ENCODE measurements at regions not wholly inside any gene's neighbourhood (a gene's known extent, or its start where the extent isn't known, plus 50 kb on each side); places are given as distances from the start of the nearest gene placed in this dataset.
"Not testable (repeated sequence)": the region's sequence is repeated elsewhere in the genome, so short reads cannot be mapped to it uniquely, and the experiment has no call there.

GRCh38 chr16:29300030-29300491 is 106.5 kb downstream of the NPIPB11 start:
- H3K4me3 ChIP-seq (ENCODE audit: low read length), result not testable (repeated sequence)
- peak; percentile 85 for DNase-seq (ENCODE audit: low read depth)

DNA sequence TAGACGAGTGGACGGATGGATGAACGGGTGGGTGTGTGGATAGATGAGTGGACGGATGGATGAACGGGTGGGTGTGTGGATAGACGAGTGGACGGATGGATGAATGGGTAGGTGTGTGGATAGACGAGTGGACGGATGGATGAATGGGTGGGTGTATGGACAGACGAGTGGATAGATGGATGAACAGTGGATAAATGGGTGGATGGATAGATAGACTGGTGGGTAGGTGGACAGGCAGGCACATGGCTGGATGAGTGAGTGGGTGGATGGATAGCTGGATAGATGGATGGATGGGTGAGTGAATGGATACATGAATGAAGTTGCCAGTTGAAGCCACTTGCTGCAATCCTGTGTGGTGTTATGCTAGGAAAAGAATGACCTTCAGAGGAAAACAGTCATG is 107.5 kb downstream of the NPIPB11 start:
- H3K4me3 ChIP-seq (ENCODE audit: low read length); DNase-seq (ENCODE audit: low read depth): not testable (repeated sequence)

GRCh38 chr16:29298307-29298706 is 108.2 kb downstream of the NPIPB11 start:
- H3K4me3 ChIP-seq (ENCODE audit: low read length); DNase-seq (ENCODE audit: low read depth): not testable (repeated sequence)

- not testable (repeated sequence) for H3K4me3 ChIP-seq (ENCODE audit: low read length); DNase-seq (ENCODE audit: low read depth)
Measured at GRCh38 chr16:29297809-29298177, 108.7 kb downstream of the NPIPB11 start.

- not testable (repeated sequence) for H3K4me3 ChIP-seq (ENCODE audit: low read length); DNase-seq (ENCODE audit: low read depth)
Measured at GRCh38 chr16:29297144-29297808, 109.2 kb downstream of the NPIPB11 start.

DNA sequence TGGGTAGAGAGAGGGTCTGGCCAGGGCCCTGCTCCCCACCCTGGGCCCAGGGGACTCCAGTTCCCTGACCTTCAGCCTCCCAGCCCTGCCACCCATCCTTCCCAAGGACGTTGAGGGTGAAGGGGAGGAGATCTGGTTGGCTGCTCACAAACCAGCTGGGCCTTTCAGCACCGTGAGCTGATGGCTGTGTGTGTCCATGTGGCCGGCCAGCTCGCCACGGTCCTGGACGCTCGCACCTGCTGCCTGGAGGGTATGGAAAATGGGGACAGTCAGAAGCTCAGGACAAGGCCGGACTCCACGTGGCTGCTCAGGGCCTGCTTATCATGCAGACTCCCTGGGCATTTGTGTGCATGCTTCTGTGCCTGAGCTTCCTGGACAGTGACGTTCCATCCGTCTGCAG is 110.3 kb downstream of the NPIPB11 start:
- not testable (repeated sequence) for H3K4me3 ChIP-seq (ENCODE audit: low read length); DNase-seq (ENCODE audit: low read depth)

GRCh38 chr16:29294951-29295795 is 111.3 kb downstream of the NPIPB11 start:
- not testable (repeated sequence) for H3K4me3 ChIP-seq (ENCODE audit: low read length); DNase-seq (ENCODE audit: low read depth)

DNA sequence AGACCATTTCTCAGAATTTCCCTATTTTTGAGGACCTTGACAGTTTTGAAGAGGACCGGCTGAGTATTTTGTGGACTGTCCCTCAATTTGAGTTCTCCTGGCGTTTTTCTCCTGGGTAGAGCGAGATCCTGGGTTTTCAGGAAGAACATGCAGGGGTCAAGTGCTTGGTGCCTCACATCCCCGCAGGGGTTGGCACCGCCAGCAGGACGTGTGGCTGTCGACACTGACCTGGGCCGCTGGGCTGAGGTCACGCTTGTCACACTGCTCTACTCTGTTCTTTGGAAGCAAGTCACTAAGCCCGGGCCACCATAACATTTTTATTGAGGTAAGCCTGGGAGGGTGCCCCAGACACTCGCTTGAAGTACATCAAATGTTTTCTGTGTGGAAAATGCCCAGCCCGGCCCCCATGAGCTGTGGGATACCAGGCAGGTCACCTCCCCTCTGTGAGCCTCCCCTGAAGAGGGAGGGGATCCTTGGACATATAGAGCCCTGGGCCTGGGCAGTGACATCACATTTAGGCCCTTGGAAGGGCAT is 112.0 kb downstream of the NPIPB11 start:
- not testable (repeated sequence) for DNase-seq (ENCODE audit: low read depth); H3K4me3 ChIP-seq (ENCODE audit: low read length)

DNA sequence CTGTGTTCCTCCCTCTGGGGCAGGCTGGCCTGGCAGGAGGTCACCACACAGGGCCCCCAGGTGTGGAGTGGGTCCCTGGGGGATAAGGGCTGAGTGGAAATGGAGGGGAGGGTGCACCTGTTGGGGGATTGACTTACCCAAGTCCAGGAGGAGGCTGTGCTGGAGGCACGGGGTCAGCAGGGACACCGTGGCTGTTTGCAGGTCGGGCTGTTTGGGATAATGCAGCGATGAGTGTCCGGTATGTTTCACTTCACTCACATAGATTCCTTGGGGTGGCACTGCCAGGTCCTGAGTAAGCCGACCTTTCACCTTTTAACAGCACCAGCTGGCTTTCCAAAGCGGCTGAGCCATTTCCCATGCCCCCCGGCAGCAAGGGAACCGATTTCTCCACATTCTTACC is 113.0 kb downstream of the NPIPB11 start:
- H3K4me3 ChIP-seq (ENCODE audit: low read length); DNase-seq (ENCODE audit: low read depth): not testable (repeated sequence)

DNA sequence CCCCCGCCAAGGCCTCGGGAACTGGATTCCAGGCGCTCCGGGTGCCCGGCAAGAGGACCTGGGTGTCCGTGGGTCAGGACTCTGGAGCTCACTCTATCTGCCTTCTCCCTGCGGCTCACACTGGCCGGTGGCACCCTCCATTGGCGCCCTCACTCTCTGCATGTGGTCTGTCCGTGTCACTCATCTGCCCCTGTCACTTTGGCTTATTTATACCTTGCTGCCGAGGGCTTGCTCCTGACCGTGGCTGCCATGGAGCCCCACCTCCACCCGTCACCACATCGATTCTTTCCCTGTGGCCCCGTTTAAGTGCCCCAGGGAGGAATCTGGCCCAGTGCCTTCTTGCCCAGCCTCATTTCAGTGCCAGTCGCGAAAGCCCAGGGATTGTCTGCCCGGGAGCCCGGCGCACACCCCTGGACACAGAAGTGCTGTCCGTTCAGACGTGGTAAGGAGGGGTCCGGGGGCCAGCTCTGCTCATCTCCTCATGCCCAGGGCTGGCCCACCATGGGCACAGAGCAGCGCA is 113.5 kb downstream of the NPIPB11 start:
- H3K4me3 ChIP-seq (ENCODE audit: low read length), result not testable (repeated sequence)

GRCh38 chr16:29291329-29292271 is 114.9 kb downstream of the NPIPB11 start:
- not testable (repeated sequence) for DNase-seq (ENCODE audit: low read depth)

More for the DNA sequence above, 113.5 kb downstream of the NPIPB11 start:
- not testable (repeated sequence) for DNase-seq (ENCODE audit: low read depth)

DNA sequence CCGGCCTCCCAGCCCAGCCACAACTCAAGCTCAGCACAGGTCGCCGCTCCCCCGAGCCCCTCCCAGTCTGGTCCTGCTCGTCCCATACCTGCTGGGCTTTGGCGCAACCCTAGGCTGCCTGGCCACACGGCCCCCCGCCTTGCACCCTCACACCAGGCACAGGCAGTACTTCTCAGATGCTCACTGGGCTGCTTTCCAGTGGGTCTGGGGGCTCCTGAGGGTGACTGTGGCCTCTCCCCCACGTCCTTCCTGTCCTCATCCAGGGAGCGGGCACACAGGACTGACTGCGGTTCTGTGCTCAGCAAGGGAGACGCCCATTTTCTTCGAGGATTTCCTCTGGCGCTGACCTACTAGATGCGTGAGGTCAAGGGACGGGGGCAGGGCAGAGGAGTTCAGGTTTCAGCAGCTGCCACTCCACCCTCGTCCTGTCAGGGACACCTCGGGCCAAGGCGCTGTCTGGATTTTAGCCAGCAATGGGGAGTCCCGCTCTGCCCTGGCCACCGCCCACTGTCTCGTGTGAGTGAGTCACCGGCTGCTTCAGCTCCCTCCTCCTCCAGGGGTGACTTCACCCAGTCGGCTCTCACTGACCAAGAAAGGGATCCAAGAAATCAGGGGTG is 115.8 kb downstream of the NPIPB11 start:
- peak; percentile 85 for DNase-seq (ENCODE audit: low read depth)
- no peak for TF ChIP-seq CTCF (conservative IDR thresholded peaks at IDR 0.05; ENCODE audit: low read length)
- H3K4me3 ChIP-seq (ENCODE audit: low read length), result peak overlapping the region; percentile 43

More at GRCh38 chr16:29291329-29292271, 114.9 kb downstream of the NPIPB11 start:
- H3K4me3 ChIP-seq (ENCODE audit: low read length), result not testable (repeated sequence)

DNA sequence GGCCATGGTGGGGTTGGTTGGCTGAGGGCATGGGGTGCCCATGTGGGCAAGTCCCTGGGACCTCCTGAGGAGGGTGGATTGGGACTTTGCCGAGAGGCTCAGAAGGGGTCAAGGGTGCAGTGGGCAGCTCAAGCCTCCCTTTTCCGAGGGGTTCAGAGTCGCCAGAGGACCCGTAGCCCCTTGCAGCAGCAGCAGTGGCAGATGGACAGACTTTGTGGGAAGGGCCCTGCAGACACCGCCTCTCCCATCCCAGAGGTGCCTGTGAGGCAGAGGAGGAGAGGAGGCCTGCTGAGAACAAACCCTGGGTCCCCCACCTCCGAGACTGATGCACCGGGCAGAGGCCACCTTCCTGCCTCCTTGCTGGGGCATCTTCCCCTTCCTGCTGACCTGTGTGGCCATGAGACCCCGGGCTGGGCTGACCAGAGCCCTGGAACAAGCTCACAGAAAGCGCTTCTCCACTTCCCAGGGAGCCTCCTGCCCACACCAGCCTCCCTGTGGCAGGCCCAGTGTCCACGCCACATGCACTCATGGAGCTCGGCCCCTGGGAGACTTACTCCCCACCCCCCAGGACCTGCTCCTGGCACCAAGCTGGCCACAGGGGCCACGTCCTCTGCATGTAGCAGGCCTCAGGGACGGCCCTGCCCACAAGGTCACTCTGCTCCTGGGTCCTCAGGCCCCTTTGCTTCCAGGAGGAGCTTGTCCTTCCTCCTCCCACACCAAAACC is 116.8 kb downstream of the NPIPB11 start:
- not testable (repeated sequence) for DNase-seq (ENCODE audit: low read depth); H3K4me3 ChIP-seq (ENCODE audit: low read length)

GRCh38 chr16:29288711-29289474 is 117.6 kb downstream of the NPIPB11 start:
- not testable (repeated sequence) for H3K4me3 ChIP-seq (ENCODE audit: low read length)
- peak; percentile 41 for DNase-seq (ENCODE audit: low read depth)

DNA sequence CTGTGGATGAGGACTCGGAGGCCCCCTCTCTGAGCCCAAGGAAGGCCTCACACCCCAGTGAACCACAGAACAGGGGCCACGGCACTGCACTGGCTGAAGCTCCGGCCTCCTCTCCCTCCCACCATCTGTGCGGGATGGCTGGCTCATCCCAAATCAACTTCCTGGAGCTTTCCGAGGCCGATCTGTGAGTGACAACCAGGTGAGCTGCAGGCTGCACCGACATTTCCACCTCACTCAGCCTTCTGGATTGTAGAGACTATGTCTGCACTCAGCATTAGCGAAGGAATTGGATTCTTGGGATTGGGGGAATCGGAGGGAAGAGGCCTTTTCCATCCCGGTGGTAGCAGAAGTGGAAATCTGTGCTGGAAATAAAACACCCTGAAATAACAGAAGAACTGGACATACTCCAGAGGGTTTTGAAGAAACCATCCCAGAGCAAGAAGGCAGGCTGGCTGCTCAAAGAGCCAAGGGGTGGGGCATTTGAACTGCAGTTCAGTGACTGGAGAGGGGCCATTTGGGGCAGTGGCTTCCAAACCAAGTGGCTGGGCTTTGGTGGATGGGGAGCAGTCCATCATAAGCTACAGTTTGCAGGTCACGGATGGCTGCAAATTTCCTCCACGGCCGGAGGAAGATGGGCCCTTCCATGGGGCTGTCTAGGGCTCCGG is 118.5 kb downstream of the NPIPB11 start:
- DNase-seq (ENCODE audit: low read depth); H3K4me3 ChIP-seq (ENCODE audit: low read length): not testable (repeated sequence)
